ENCODE measurements at regions not wholly inside any gene's neighbourhood (a gene's known extent, or its start where the extent isn't known, plus 50 kb on each side); places are given as distances from the start of the nearest gene placed in this dataset.

DNA sequence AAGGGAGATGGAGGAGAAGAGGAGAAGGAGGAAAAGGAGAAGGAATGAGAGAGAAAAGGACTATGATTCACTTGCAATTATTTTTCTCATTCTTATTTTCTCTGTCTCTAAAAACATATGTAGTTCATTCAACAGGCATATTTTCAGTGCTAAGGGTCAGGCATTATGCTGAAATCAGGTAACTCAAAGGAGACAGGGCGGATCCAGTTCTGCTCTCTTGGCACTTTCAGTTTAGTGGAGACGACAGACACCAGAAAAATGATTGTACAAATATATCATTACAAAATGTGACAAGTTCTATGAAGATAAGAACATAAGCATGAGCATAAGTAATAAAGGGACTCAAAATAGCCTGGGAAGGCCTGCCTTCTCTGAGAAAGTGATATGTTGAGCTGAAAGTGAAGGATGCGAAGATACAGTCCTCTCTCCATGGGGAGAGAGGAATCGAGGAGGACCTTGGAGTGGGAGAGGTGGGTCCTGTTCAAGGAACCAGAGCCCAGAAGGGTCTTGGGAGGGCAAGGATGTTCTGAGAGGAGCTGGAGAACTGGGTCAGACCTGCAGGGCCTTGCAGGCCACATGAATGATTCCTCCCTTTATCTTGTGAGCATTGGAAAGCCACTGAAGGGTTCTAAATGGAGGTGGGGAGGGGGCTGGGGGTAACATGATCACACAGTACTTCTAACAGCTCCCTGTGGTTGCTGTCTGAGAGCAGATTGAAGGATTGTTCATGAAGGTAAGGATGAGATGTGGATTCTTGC, 58.6 kb upstream of the TMEM17 start:
- DNase-seq: no peak

DNA sequence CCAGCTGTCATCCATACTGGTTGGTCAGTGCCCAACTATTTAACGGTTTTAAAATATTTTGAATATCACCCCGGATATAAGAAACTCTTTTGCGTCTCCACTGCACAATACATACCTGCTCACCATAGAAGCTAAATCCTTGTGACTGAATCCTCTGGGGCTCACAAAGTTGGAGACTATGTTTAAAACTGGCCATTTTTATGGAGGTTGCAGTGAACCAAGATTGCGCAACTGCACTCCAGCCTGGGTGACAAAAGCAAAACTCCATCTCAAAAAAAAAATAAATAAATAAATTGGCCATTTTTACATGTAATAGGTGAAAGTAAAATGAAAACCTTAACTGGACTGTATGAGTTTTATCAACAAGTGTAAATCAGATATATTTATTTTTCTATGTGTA, 55.6 kb upstream of the TMEM17 start:
- DNase-seq: no peak

DNA sequence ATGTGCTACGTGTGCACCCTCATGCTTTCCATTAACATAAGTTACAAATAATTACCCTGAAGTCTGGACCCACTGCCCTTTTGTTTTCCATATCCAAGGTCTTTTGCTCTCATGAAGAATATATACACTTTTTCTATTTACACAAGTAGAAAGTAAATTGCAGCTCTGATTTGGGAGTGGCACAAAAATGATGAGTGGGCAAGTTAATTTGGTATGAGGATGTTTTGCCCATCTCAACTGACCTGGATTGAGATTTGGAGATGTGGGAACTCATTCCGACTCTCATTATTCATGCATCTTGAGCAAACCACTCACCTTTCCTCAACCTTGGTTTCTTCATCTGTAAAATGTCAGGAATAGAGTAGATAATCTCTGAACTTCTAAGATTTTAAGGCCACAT, 53.6 kb upstream of the TMEM17 start:
- DNase-seq: no peak

DNA sequence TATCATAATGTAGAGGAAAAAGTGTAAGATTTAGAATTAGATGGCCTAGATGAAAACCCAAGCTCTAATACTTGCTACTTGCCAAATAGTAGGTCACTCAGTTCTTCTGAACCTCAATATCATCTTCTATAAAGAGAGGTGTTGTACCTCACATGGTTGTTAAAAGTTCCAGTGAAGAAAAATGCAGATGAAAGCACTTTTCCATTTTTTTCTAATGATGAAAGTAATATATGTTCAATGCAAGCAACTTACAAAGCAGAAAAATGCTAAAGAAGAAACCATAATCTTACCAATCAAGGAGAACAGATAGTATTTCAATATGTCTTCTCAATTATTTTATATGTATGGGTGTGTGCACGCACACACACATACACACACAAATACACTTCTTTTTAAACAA, 52.7 kb upstream of the TMEM17 start:
- DNase-seq: no peak

DNA sequence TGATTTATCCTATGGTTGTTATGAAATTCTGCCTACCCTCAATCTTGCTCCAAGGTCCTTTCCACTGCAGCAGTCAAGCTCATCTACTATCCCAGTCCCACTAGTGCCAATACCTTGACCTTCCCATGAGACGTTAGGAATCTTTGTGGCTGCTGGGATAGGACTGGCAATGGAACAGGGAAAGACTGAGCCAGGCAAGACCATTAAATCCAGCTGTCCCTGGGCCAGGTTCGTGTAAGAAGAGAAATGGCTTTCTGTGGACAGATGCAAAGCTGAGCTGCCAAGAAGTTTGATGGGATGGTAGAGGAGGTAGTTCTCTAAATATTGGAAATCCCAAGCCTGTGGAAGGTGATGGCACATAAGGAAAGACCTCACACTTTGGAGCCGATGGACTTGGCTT, 50.1 kb upstream of the TMEM17 start:
- DNase-seq: no peak

Data from fibroblast of skin of back (primary cell).